Stomach (tissue), 8 donors: ENCODE measurements at regions not wholly inside any gene's neighbourhood (a gene's known extent, or its start where the extent isn't known, plus 50 kb on each side); places are given as distances from the start of the nearest gene placed in this dataset.

Experiments
- DNase-seq, 2 donors: peaks; one replicate each; pipeline versions ENCODE4 v3.0.0 to v3.0.0-alpha.2; 2013 to 2019
- H3K27ac ChIP-seq, 5 donors: fragments of 200-600 bp in 4 of 5; sonication (generic) in 4 of 5; one replicate each; pipeline ENCODE4 v1.5.1; 2013 to 2019; ENCODE audit warnings: mild to moderate bottlenecking in 1 of 5, moderate library complexity in 1 of 5
- H3K27me3 ChIP-seq, 3 donors: fragments of 200-600 bp; sonication (generic); one replicate each; pipeline ENCODE4 v1.5.1; 2017 to 2019; ENCODE audit warnings: mixed run types in 1 of 3
- H3K36me3 ChIP-seq, 4 donors: fragments of 200-600 bp; sonication (generic); 1 replicate in 3 of 4; 2 replicates in 1 of 4; pipeline ENCODE4 v1.5.1; 2016 to 2019
- H3K4me1 ChIP-seq, 4 donors: fragments of 200-600 bp; sonication (generic); one replicate each; pipeline ENCODE4 v1.5.1; 2016 to 2019
- H3K4me3 ChIP-seq, 4 donors: fragments of 200-600 bp; sonication (generic) in 3 of 4; one replicate each; pipeline ENCODE4 v1.5.1; 2016 to 2019; ENCODE audit warnings: mild to moderate bottlenecking in 1 of 4
- H3K9me3 ChIP-seq, 4 donors: fragments of 200-600 bp; sonication (generic); one replicate each; pipeline ENCODE4 v1.5.1; 2016 to 2019
- EP300 ChIP-seq: sonication (generic); formaldehyde crosslinking; IDR thresholded peaks from one replicate; pipeline ENCODE4 v1.6.1; 2017; ENCODE audit warnings: antibody characterized with exemption
- POLR2A ChIP-seq, 4 donors: fragments of 450-650 bp; IDR thresholded peaks; one replicate each; pipeline ENCODE4 v1.6.1; 2016; ENCODE audit warnings: antibody characterized with exemption in 4 of 4, control low read depth in 2 of 4, mild to moderate bottlenecking in 1 of 4, moderate library complexity in 1 of 4
- POLR2AphosphoS5 ChIP-seq, 3 donors: sonication (generic); formaldehyde crosslinking; IDR thresholded peaks; one replicate each; pipeline ENCODE4 v1.6.1; 2016; ENCODE audit warnings: antibody characterized with exemption in 3 of 3
- WGBS, 5 donors: extraction: QIAGEN DNeasy Blood & Tissue Kit in 3 of 5; methylation state at CpG; one replicate each; pipeline versions ENCODE4 v1.1.5 to v1.1.7; 2013 to 2018; 5-methylcytosine and 5-hydroxymethylcytosine counted together
- intact Hi-C: fragments of 100-400 bp; cut with DNase I; formaldehyde crosslinking; loops from one replicate; pipeline ENCODE4 v1.15.1; 2023; ENCODE audit warnings: low total_unique reads
- TF ChIP-seq, protein P1 (sequence below), 7 experiments: fragments of 450-650 bp in 4 of 7; fragments of 200-600 bp in 3 of 7; sonication (generic) in 3 of 7; IDR thresholded peaks; one replicate each; pipeline ENCODE4 v1.5.1; 2016 to 2019; ENCODE audit warnings: antibody characterized with exemption in 7 of 7, control low read depth in 2 of 7, mild to moderate bottlenecking in 1 of 7
- donor health status: healthy with polysubstance abuse.
- donor health status: Bipolar disorder and iron deficiency.
- donor health status: healthy.

DNA sequence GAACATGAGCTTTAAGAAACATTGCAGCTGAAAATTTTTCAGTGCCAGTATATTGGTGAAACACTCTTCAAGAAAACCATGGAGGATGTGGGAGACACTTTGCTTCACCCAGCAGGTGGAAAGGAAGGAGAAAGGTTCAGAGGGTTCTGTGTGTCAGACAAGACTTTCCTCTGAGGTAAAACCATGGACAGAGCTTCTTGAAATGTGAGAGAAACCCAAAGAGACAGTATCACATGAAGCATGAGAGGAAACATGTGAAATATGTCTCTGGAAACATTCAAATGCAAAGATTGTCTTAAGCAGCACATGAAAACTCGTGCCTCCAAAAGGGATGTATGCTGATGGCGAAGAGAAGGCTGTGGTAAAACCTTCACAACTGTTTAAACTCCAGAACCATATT, 368.9 kb upstream of the ST8SIA4 start:
- intact Hi-C loops = no loop called here
- TF ChIP-seq, protein P1, sequence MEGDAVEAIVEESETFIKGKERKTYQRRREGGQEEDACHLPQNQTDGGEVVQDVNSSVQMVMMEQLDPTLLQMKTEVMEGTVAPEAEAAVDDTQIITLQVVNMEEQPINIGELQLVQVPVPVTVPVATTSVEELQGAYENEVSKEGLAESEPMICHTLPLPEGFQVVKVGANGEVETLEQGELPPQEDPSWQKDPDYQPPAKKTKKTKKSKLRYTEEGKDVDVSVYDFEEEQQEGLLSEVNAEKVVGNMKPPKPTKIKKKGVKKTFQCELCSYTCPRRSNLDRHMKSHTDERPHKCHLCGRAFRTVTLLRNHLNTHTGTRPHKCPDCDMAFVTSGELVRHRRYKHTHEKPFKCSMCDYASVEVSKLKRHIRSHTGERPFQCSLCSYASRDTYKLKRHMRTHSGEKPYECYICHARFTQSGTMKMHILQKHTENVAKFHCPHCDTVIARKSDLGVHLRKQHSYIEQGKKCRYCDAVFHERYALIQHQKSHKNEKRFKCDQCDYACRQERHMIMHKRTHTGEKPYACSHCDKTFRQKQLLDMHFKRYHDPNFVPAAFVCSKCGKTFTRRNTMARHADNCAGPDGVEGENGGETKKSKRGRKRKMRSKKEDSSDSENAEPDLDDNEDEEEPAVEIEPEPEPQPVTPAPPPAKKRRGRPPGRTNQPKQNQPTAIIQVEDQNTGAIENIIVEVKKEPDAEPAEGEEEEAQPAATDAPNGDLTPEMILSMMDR (IDR thresholded peaks at IDR 0.05) = no peak
- H3K27ac ChIP-seq = no peak overlapping the region
- no peaks in the 10 kb centered on the region for H3K9me3 ChIP-seq
- no peaks in the 10 kb centered on the region for H3K27me3 ChIP-seq
- H3K36me3 ChIP-seq = no peaks in the 10 kb centered on the region
- H3K4me1 ChIP-seq = no peaks in the 10 kb centered on the region
- DNase-seq = no peak
- no peak overlapping the region for H3K4me3 ChIP-seq
- 56 to 83% (median 64%) methylated on average over 2 of the region's 2 CpGs for WGBS, 5 donors

- no peaks in the 10 kb centered on the region for H3K4me1 ChIP-seq
- intact Hi-C loops = no loop called here
- WGBS, 5 donors = 64 to 74% (median 68%) methylated on average over 2 of the region's 2 CpGs
- H3K27ac ChIP-seq = no peak overlapping the region
- no peaks in the 10 kb centered on the region for H3K9me3 ChIP-seq
- H3K36me3 ChIP-seq = no peaks in the 10 kb centered on the region
- DNase-seq = no peak
- H3K4me3 ChIP-seq = no peak overlapping the region
- no peaks in the 10 kb centered on the region for H3K27me3 ChIP-seq
- TF ChIP-seq, protein P1 (IDR thresholded peaks at IDR 0.05) = no peak
- TF ChIP-seq EP300 (no peak), POLR2AphosphoS5 (IDR thresholded peaks at IDR 0.05) (no peak), POLR2A (IDR thresholded peaks at IDR 0.05) (no peak)
Measured at GRCh38 chr5:101271416-101271815, 368.3 kb upstream of the ST8SIA4 start.

DNA sequence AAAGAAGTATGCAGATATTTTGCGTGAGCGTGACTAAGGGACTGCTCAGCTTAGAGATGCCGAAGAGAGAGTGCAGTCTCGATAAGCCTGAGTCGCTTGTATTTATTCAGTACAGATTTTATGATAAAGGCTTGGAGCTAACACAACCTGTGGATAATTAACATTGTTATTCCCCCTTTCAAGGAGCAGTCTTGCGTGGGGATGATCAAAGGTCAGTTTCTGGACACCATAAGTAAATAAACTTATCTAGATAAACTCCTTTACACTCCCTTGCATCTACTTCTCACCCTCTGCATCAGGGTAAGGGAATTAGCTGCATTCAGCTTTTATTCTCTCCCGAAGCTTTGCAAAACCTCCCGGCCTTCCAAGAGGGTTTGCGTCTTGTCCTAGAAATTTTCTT, 357.8 kb upstream of the ST8SIA4 start:
- DNase-seq = no peak
- Histone ChIP-seq H3K9me3 (peaks cover 0 to 12% (median 2%) of the 10 kb centered on the region in 4 donors), H3K27ac (no peak overlapping the region), H3K27me3 (peaks cover 0 to 5% (median 0%) of the 10 kb centered on the region in 3 donors), H3K36me3 (no peaks in the 10 kb centered on the region), H3K4me1 (no peaks in the 10 kb centered on the region), H3K4me3 (no peak overlapping the region)
- TF ChIP-seq EP300 (no peak), POLR2A (IDR thresholded peaks at IDR 0.05) (no peak), POLR2AphosphoS5 (IDR thresholded peaks at IDR 0.05) (no peak)
- TF ChIP-seq, protein P1 (IDR thresholded peaks at IDR 0.05) = no peak
- intact Hi-C loops = no loop called here
- 32 to 72% (median 46%) methylated on average over 9 of the region's 9 CpGs for WGBS, 5 donors

DNA sequence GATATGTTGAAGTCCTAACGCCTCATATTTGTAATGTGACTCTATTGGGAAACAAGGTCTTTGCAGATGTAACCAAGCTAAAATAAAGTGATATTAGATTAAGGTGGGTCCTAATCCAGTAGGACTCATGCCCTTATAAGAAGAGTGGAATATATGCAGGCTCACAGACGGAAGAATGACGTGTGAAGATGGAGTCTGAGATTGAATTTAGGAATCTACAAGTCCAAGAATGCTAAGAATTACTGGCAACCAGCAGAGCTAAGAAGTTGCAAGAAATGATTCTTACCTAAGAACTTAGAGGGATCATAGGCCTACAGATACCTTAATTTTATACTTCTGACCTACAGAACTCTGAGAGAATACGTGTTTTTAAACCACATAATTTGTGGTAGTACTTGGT, 350.0 kb upstream of the ST8SIA4 start:
- no peak overlapping the region for H3K27ac ChIP-seq
- no peak for DNase-seq
- 73 to 83% (median 79%) methylated on average over 4 of the region's 4 CpGs for WGBS, 5 donors
- H3K9me3 ChIP-seq = no peaks in the 10 kb centered on the region
- no peak overlapping the region for H3K4me3 ChIP-seq
- H3K4me1 ChIP-seq = no peaks in the 10 kb centered on the region
- H3K27me3 ChIP-seq = no peaks in the 10 kb centered on the region
- H3K36me3 ChIP-seq = no peaks in the 10 kb centered on the region
- intact Hi-C loops = no loop called here
- TF ChIP-seq POLR2AphosphoS5 (IDR thresholded peaks at IDR 0.05) (no peak), POLR2A (IDR thresholded peaks at IDR 0.05) (no peak), EP300 (no peak)
- TF ChIP-seq, protein P1 (IDR thresholded peaks at IDR 0.05) = no peak

DNA sequence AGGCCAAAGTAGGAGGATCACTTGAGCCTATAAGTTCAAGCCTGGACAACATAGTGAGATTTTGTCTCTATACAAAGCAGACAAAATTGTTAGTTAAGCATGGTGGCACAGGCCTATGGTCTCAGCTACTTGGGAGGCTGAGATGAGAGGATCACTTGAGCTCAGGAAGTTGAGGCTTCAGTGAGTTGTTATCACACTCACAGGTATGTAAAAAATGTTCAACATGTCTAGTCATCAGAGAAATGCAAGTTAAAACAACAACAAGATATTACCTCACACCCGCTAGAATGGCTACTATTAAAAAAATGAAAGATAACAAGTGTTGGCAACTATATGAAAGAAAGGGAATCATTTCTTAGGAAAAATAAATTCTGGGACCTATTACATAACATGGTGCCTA, 341.5 kb upstream of the ST8SIA4 start:
- peaks cover 0 to 28% (median 3%) of the 10 kb centered on the region in 4 donors for H3K9me3 ChIP-seq
- TF ChIP-seq EP300 = no peak
- no peak for TF ChIP-seq POLR2AphosphoS5 (IDR thresholded peaks at IDR 0.05)
- TF ChIP-seq POLR2A (IDR thresholded peaks at IDR 0.05) = no peak
- TF ChIP-seq, protein P1 (IDR thresholded peaks at IDR 0.05) = no peak
- intact Hi-C loops = no loop called here
- no peaks in the 10 kb centered on the region for H3K4me1 ChIP-seq
- no peak overlapping the region for H3K27ac ChIP-seq
- DNase-seq = no peak
- 90 to 95% (median 91%) methylated on average over 1 of the region's 1 CpG for WGBS, 5 donors
- H3K27me3 ChIP-seq = no peaks in the 10 kb centered on the region
- H3K4me3 ChIP-seq = no peak overlapping the region
- H3K36me3 ChIP-seq = no peaks in the 10 kb centered on the region
